ENCODE measurements at regions not wholly inside any gene's neighbourhood (a gene's known extent, or its start where the extent isn't known, plus 50 kb on each side); places are given as distances from the start of the nearest gene placed in this dataset.

- no peaks in the 10 kb centered on the region for H3K79me2 ChIP-seq (ENCODE audit: control insufficient read depth, insufficient read depth, low read length)
- H3K27ac ChIP-seq (ENCODE audit: insufficient read depth, low read depth, low read length): no peak overlapping the region
- TF ChIP-seq EZH2 (IDR thresholded peaks at IDR 0.05; ENCODE audit: borderline replicate concordance, low read depth, low read length, severe bottlenecking): no peak
- no peak for TF ChIP-seq MAX (IDR thresholded peaks at IDR 0.05; ENCODE audit: insufficient read depth, insufficient read length)
- TF ChIP-seq GATA2 (IDR thresholded peaks at IDR 0.05; ENCODE audit: insufficient read depth, insufficient read length, low read depth, low read length): no peak
- no peak for TF ChIP-seq POLR2A (IDR thresholded peaks at IDR 0.05; ENCODE audit: low read depth, low read length)
- no peak for TF ChIP-seq CTCF (IDR thresholded peaks at IDR 0.05; ENCODE audit: extremely low read depth in 1 of 2, insufficient read depth in 1 of 2, low read depth in 1 of 2, low read length in 2 of 2)
- no peak overlapping the region for H3K4me2 ChIP-seq (ENCODE audit: insufficient read depth, low read length)
- ChIA-PET CTCF (interaction anchor here (1.4 kb wide), 1 partner anchor 20 kb away, joined by 4 read pairs; no protein-coding TSS in a partner anchor), POLR2A (no interaction called here)
- H3K27me3 ChIP-seq (ENCODE audit: control insufficient read depth in 2 of 2, insufficient read depth in 2 of 2, low read length in 2 of 2): peaks cover 0 to 4% of the 10 kb centered on the region in 2 experiments
- H3K9ac ChIP-seq (replicated peaks; ENCODE audit: extremely low read depth, insufficient read depth, low read length): no peak overlapping the region
- intact Hi-C loops (cut with micrococcal nuclease) (no loop called here), dilution Hi-C loops (cut with MboI; ENCODE audit: extremely low pct_ligation_motif_present, low sequenced_read_pairs) (no loop called here)
- H4K20me1 ChIP-seq (replicated peaks; ENCODE audit: control insufficient read depth, extremely low read depth, insufficient read depth, low read length): no peaks in the 10 kb centered on the region
- DNase-seq (ENCODE audit: low read depth, low spot score) (no peak), FAIRE-seq (no peak)
- H3K4me1 ChIP-seq (ENCODE audit: control insufficient read depth, extremely low read depth, insufficient read depth, low read length): no peaks in the 10 kb centered on the region
- H3K36me3 ChIP-seq (ENCODE audit: control insufficient read depth in 2 of 2, extremely low read depth in 1 of 2, insufficient read depth in 2 of 2, low read length in 2 of 2): no peaks in the 10 kb centered on the region
- no peaks in the 10 kb centered on the region for H3K9me1 ChIP-seq (replicated peaks; ENCODE audit: control insufficient read depth, extremely low read depth, insufficient read depth, low read length)
- H3K9me3 ChIP-seq (replicated peaks; ENCODE audit: control insufficient read depth, insufficient read depth, low read length): no peaks in the 10 kb centered on the region
- no peak overlapping the region for H3K4me3 ChIP-seq (replicated peaks in 1 of 3; ENCODE audit: insufficient read depth in 1 of 3, low read depth in 1 of 3, low read length in 3 of 3)
- no TSS peak for BruUV-seq (replicated peaks)
- no peak overlapping the region for H2AFZ ChIP-seq (ENCODE audit: low read depth, low read length)
These were observed 59.0 kb upstream of the IGFBP5 start for GRCh38 chr2:216754336-216754735.
